ENCODE measurements at regions not wholly inside any gene's neighbourhood (a gene's known extent, or its start where the extent isn't known, plus 50 kb on each side); places are given as distances from the start of the nearest gene placed in this dataset.

DNA sequence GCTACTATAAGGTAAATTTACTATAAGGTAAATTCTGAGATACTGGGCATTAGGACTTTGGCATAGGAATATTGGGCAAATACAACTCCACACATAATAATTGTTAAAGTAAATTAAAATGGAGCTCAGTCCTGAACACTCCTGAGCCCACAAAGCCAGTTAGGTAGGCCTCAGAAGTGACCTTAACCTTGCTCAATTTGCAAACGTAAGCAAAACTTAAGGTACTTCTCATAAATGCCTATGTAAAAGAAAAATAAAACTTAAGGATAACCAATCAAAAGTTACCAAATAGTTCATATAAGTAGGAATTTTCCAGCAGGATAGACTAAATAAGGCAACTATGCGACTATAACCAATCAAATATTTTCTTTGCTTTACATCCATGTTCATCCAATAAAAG is 197.7 kb downstream of the MC4R start:
- TF ChIP-seq, protein P1, sequence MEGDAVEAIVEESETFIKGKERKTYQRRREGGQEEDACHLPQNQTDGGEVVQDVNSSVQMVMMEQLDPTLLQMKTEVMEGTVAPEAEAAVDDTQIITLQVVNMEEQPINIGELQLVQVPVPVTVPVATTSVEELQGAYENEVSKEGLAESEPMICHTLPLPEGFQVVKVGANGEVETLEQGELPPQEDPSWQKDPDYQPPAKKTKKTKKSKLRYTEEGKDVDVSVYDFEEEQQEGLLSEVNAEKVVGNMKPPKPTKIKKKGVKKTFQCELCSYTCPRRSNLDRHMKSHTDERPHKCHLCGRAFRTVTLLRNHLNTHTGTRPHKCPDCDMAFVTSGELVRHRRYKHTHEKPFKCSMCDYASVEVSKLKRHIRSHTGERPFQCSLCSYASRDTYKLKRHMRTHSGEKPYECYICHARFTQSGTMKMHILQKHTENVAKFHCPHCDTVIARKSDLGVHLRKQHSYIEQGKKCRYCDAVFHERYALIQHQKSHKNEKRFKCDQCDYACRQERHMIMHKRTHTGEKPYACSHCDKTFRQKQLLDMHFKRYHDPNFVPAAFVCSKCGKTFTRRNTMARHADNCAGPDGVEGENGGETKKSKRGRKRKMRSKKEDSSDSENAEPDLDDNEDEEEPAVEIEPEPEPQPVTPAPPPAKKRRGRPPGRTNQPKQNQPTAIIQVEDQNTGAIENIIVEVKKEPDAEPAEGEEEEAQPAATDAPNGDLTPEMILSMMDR (IDR thresholded peaks at IDR 0.05; ENCODE audit: insufficient read depth, low read length) = no peak
- TF ChIP-seq GABPA (IDR thresholded peaks at IDR 0.05; ENCODE audit: low read depth) (no peak), SPI1 (IDR thresholded peaks at IDR 0.05; ENCODE audit: borderline replicate concordance, low read depth) (no peak), POLR2AphosphoS5 (IDR thresholded peaks at IDR 0.05; ENCODE audit: low read depth) (no peak)
- TF ChIP-seq, protein P2, sequence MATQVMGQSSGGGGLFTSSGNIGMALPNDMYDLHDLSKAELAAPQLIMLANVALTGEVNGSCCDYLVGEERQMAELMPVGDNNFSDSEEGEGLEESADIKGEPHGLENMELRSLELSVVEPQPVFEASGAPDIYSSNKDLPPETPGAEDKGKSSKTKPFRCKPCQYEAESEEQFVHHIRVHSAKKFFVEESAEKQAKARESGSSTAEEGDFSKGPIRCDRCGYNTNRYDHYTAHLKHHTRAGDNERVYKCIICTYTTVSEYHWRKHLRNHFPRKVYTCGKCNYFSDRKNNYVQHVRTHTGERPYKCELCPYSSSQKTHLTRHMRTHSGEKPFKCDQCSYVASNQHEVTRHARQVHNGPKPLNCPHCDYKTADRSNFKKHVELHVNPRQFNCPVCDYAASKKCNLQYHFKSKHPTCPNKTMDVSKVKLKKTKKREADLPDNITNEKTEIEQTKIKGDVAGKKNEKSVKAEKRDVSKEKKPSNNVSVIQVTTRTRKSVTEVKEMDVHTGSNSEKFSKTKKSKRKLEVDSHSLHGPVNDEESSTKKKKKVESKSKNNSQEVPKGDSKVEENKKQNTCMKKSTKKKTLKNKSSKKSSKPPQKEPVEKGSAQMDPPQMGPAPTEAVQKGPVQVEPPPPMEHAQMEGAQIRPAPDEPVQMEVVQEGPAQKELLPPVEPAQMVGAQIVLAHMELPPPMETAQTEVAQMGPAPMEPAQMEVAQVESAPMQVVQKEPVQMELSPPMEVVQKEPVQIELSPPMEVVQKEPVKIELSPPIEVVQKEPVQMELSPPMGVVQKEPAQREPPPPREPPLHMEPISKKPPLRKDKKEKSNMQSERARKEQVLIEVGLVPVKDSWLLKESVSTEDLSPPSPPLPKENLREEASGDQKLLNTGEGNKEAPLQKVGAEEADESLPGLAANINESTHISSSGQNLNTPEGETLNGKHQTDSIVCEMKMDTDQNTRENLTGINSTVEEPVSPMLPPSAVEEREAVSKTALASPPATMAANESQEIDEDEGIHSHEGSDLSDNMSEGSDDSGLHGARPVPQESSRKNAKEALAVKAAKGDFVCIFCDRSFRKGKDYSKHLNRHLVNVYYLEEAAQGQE (IDR thresholded peaks at IDR 0.05; ENCODE audit: insufficient replicate concordance, low read depth) = no peak
- no peak overlapping the region for H3K27ac ChIP-seq (replicated peaks)
- no peak overlapping the region for H3K4me3 ChIP-seq (replicated peaks; ENCODE audit: insufficient read depth, low read length)
- no peaks in the 10 kb centered on the region for H3K27me3 ChIP-seq (ENCODE audit: insufficient read depth, poor library complexity, severe bottlenecking)
- DNase-seq (ENCODE audit: low read depth in 1 of 2, low spot score in 1 of 2) = no peak

DNA sequence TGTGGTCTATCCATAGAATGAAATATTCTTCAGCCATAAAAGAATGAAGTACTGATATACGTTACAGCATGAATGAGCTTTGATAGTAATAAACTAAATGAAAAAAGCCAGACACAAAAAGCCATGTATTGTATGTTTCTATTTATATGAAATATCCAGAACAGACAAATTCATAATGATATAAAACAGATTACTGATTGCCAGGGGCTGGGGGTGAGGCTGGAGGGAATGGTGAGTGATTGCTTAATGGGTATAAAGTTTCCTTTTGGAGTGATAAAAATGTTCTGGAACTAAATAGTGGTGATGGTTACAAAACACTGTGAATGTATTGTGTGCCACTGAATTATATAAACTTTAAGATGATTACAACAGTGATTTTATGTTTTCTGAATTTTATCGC is 200.5 kb downstream of the MC4R start:
- H3K27ac ChIP-seq (replicated peaks) = no peak overlapping the region
- no peak for DNase-seq (ENCODE audit: low read depth in 1 of 2, low spot score in 1 of 2)
- no peaks in the 10 kb centered on the region for H3K27me3 ChIP-seq (ENCODE audit: insufficient read depth, poor library complexity, severe bottlenecking)
- no peak for TF ChIP-seq SPI1 (IDR thresholded peaks at IDR 0.05; ENCODE audit: borderline replicate concordance, low read depth)
- no peak for TF ChIP-seq GABPA (IDR thresholded peaks at IDR 0.05; ENCODE audit: low read depth)
- TF ChIP-seq, protein P2 (IDR thresholded peaks at IDR 0.05; ENCODE audit: insufficient replicate concordance, low read depth) = no peak
- no peak for TF ChIP-seq POLR2AphosphoS5 (IDR thresholded peaks at IDR 0.05; ENCODE audit: low read depth)
- no peak overlapping the region for H3K4me3 ChIP-seq (replicated peaks; ENCODE audit: insufficient read depth, low read length)

DNA sequence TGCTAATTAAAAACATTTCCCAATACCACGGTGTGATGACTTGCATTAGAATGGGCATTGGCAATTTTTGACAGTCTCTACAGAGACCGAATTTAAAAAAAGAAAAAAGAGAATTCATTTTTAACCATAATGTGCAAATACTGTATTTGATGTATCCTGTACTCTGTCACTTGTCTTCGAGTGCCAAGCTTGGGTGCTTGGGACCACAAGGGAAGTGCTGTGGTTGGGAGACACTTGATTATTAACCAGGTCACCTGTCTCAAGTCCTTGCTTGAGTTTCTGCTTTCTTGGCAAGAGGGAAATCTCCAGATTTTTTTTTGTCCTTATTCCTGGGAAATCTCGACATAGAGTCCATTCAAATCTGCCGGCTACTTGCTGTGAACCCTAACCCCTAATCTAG is 209.0 kb downstream of the MC4R start:
- DNase-seq (ENCODE audit: low read depth in 1 of 2, low spot score in 1 of 2) = no peak
- TF ChIP-seq POLR2AphosphoS5 (IDR thresholded peaks at IDR 0.05; ENCODE audit: low read depth) = no peak
- Histone ChIP-seq H3K4me3 (replicated peaks; ENCODE audit: insufficient read depth, low read length) (no peak overlapping the region), H3K27ac (replicated peaks) (no peak overlapping the region), H3K27me3 (ENCODE audit: insufficient read depth, poor library complexity, severe bottlenecking) (no peaks in the 10 kb centered on the region)

DNA sequence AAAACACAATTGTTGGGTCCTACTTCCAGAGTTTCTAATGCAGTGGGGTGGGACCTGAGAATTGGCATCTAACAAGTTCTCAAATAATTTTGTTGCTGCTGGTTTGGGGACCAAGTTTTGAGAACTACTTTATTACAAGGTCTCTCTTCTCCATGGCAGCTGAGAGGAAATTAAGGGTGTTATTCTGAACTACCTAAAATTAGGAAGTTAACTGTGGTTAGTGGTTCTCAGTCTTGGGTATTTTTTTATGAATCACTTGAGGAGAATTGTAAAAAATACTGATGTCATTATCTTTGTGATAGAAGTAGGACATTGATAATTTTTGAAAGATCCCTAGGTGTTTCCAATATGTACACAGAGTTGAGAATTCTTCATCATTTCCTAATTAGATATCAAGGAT is 210.2 kb downstream of the MC4R start:
- no peak overlapping the region for H3K27ac ChIP-seq (replicated peaks)
- TF ChIP-seq, protein P1 (IDR thresholded peaks at IDR 0.05; ENCODE audit: insufficient read depth, low read length) = no peak
- TF ChIP-seq GABPA (IDR thresholded peaks at IDR 0.05; ENCODE audit: low read depth) (no peak), SPI1 (IDR thresholded peaks at IDR 0.05; ENCODE audit: borderline replicate concordance, low read depth) (no peak), POLR2AphosphoS5 (IDR thresholded peaks at IDR 0.05; ENCODE audit: low read depth) (no peak)
- TF ChIP-seq, protein P2 (IDR thresholded peaks at IDR 0.05; ENCODE audit: insufficient replicate concordance, low read depth) = no peak
- H3K4me3 ChIP-seq (replicated peaks; ENCODE audit: insufficient read depth, low read length) = no peak overlapping the region
- H3K27me3 ChIP-seq (ENCODE audit: insufficient read depth, poor library complexity, severe bottlenecking) = no peaks in the 10 kb centered on the region
- no peak for DNase-seq (ENCODE audit: low read depth in 1 of 2, low spot score in 1 of 2)

Data from HL-60 (cell line).